ENCODE measurements at regions not wholly inside any gene's neighbourhood (a gene's known extent, or its start where the extent isn't known, plus 50 kb on each side); places are given as distances from the start of the nearest gene placed in this dataset.
"Not testable (repeated sequence)": the region's sequence is repeated elsewhere in the genome, so short reads cannot be mapped to it uniquely, and the experiment has no call there.

GRCh38 chr7:69430384-69431021 is 167.8 kb upstream of the AUTS2 start:
- intact Hi-C loops (cut with DNase I), result no loop called here
- Histone ChIP-seq H3K9me3 (no peaks in the 10 kb centered on the region), H3K4me3 (no peak overlapping the region), H3K27ac (no peak overlapping the region), H3K36me3 (no peaks in the 10 kb centered on the region), H3K27me3 (no peaks in the 10 kb centered on the region), H3K4me1 (no peaks in the 10 kb centered on the region)
- DNase-seq (no peak), ATAC-seq (peak in 3 of 4 donors; percentile 15 to 31 (median 29))
- WGBS (ENCODE audit: insufficient coverage, low coverage, low lambda C conversion rate, missing lambda C conversion rate), result 54% methylated on average over 9 of the region's 16 CpGs
- TF ChIP-seq POLR2A (IDR thresholded peaks at IDR 0.05) (no peak), CTCF (IDR thresholded peaks at IDR 0.05) (no peak)

DNA sequence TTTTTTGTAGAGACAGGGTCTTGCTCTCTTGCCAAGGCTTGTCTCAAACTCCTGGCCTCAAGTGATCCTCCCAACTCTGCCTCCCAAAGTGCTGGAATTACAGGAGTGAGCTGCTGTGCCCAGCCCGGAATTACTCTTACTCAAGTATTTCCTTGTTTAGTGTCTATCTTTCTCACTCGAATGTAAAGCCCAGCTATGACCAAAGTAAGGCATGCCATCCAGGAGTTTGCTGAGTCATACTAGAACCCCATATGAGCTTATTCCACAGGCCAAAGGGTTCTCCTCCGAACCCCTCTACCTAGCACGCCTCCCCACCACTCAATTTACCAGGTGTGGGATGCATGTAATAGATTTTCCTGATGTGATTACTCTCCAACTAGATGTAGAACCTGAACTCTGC is 166.6 kb upstream of the AUTS2 start:
- no peak for TF ChIP-seq POLR2A (IDR thresholded peaks at IDR 0.05)
- no peak for TF ChIP-seq CTCF (IDR thresholded peaks at IDR 0.05)
- no peaks in the 10 kb centered on the region for H3K4me1 ChIP-seq
- H3K27me3 ChIP-seq, result no peaks in the 10 kb centered on the region
- ATAC-seq, result no peak
- no peaks in the 10 kb centered on the region for H3K36me3 ChIP-seq
- intact Hi-C loops (cut with DNase I), result no loop called here
- no peaks in the 10 kb centered on the region for H3K9me3 ChIP-seq
- H3K27ac ChIP-seq, result no peak overlapping the region
- DNase-seq, result no peak
- H3K4me3 ChIP-seq, result no peak overlapping the region
- WGBS (ENCODE audit: insufficient coverage, low coverage, low lambda C conversion rate, missing lambda C conversion rate), result 83% methylated on average over 4 of the region's 4 CpGs

- ATAC-seq; intact Hi-C loops (cut with DNase I): not testable (repeated sequence)
- WGBS (ENCODE audit: insufficient coverage, low coverage, low lambda C conversion rate, missing lambda C conversion rate), result 20% methylated on average over 1 of the region's 5 CpGs
Measured at GRCh38 chr7:69432276-69432675, 166.0 kb upstream of the AUTS2 start.

DNA sequence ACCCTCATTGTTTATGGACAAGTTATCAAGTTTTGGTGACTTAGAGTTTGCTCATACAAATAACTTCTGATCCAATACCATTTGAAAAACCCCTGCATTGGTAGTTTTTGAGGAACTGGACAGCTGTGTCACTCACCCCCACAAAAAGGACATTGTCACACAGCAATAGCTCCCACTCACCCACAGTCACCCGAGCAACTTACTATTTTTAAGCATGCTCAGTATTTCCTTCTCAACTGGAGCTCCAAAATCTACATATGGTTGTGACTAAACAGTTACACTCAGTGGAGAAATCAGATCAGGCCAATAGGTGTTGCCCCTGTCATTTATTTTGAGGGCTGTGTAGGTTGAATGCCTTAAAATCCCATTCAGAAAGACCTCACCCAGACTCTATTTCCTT is 165.2 kb upstream of the AUTS2 start:
- Histone ChIP-seq H3K36me3 (no peaks in the 10 kb centered on the region), H3K4me1 (no peaks in the 10 kb centered on the region), H3K9me3 (no peaks in the 10 kb centered on the region), H3K27me3 (no peaks in the 10 kb centered on the region), H3K27ac (no peak overlapping the region), H3K4me3 (no peak overlapping the region)
- TF ChIP-seq POLR2A (IDR thresholded peaks at IDR 0.05) (no peak), CTCF (IDR thresholded peaks at IDR 0.05) (no peak)
- intact Hi-C loops (cut with DNase I), result no loop called here
- DNase-seq, result no peak
- no peak for ATAC-seq
- 100% methylated on average over 1 of the region's 1 CpG for WGBS (ENCODE audit: insufficient coverage, low coverage, low lambda C conversion rate, missing lambda C conversion rate)

More at GRCh38 chr7:69432276-69432675, 166.0 kb upstream of the AUTS2 start:
- not testable (repeated sequence) for H3K4me1 ChIP-seq, H3K27me3 ChIP-seq, H3K27ac ChIP-seq, H3K4me3 ChIP-seq, DNase-seq, H3K9me3 ChIP-seq, H3K36me3 ChIP-seq

DNA sequence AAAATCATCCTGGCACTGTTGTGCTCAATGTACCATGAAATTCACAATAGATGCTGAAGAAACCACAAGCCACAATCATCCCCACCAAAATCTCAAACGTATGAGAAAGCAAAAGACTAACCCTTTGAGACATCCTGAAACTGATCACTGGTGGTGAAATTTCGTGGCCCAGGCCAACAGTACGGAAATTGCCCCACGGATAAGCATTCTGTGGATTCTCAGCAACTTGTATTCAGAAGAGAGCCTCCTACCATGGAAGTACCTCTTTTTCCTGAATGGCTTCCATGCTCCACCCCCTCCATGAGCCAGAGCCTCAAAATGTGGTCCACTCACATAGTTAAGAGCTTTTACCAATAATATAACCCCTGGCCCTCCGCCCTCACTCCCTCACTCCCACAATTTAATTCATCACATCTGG is 163.9 kb upstream of the AUTS2 start:
- H3K4me3 ChIP-seq, result no peak overlapping the region
- H3K27ac ChIP-seq, result no peak overlapping the region
- no peaks in the 10 kb centered on the region for H3K9me3 ChIP-seq
- no peaks in the 10 kb centered on the region for H3K4me1 ChIP-seq
- ATAC-seq, result no peak
- WGBS (ENCODE audit: insufficient coverage, low coverage, low lambda C conversion rate, missing lambda C conversion rate), result 63% methylated on average over 2 of the region's 5 CpGs
- intact Hi-C loops (cut with DNase I), result no loop called here
- no peak for TF ChIP-seq POLR2A (IDR thresholded peaks at IDR 0.05)
- no peaks in the 10 kb centered on the region for H3K36me3 ChIP-seq
- DNase-seq, result no peak
- H3K27me3 ChIP-seq, result no peaks in the 10 kb centered on the region
